ENCODE measurements at regions not wholly inside any gene's neighbourhood (a gene's known extent, or its start where the extent isn't known, plus 50 kb on each side); places are given as distances from the start of the nearest gene placed in this dataset.
"Not testable (repeated sequence)": the region's sequence is repeated elsewhere in the genome, so short reads cannot be mapped to it uniquely, and the experiment has no call there.

DNA sequence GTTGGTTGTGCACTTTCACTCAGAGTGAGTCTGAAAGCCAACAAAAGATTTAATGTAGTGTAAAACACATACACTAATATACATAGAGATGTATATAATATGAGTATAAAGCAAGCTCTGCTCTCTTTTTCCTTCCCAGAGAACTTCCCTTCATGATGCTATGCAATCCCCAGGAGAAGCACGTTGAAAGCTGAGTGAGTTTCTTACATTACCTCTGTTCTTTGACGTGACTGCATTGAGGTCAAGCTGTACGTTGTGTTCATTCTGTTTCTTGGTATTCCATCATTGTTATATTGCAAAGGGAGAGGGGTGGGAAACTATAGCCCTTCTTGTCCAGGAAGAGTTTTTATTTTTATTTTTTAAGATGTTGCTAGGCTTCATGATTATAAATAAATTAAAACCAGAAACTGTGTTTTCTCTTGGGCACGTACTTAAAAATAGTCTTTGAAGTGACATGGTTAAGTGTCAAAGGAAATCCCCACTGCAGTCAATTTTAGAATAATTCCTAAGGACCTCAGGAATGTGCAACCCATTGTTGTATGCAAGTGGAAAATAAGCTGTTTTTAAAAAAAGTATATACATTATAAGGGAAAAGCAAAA, 651.0 kb downstream of the CD109 start:
- Mint-ChIP-seq H3K27ac (no peak overlapping the region), H3K4me3 (no peak overlapping the region), H3K9me3 (no peaks in the 10 kb centered on the region), H3K27me3 (no peaks in the 10 kb centered on the region), H3K4me1 (no peaks in the 10 kb centered on the region)
- no peak for ATAC-seq
- no peak for DNase-seq

DNA sequence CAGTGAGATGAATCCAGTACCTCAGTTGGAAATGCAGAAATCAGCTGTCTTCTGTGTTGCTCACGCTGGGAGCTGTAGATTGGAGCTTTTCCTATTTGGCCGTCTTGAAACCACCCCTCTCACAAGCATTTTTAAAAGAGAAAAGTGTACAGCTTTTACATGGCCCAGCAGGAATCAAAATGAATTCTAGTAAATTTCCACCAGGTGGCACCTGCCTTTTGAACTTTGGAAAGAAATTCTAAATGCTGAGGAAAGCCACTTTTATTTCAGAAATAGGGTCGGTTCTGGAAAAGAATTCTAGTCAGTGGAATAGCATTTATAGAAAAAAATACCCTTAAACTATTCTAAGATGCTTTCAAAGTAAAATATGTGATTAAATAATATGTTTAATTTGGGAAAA, 647.8 kb downstream of the CD109 start:
- ATAC-seq (no peak), DNase-seq (no peak)
- H3K4me1 Mint-ChIP-seq: no peaks in the 10 kb centered on the region
- H3K27ac Mint-ChIP-seq: no peak overlapping the region
- no peaks in the 10 kb centered on the region for H3K27me3 Mint-ChIP-seq
- no peak overlapping the region for H3K4me3 Mint-ChIP-seq
- H3K9me3 Mint-ChIP-seq: peaks cover 0 to 7% of the 10 kb centered on the region in 2 donors

DNA sequence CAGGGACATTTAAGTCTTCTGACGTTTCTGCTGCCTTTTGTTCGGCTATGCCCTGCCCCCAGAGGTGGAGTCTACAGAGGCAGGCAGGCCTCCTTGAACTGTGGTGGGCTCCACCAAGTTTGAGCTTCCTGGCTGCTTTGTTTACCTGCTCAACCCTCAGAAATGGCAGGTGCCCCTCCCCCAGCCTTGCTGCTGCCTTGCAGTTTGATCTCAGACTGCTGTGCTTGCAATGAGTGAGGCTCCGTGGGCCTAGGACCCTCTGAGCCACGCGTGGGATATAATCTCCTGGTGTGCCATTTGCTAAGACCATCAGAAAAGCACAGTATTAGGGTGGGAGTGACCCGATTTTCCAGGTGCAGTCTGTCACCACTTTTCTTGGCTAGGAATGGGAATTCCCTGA, 647.3 kb downstream of the CD109 start:
- DNase-seq, H3K4me3 Mint-ChIP-seq, H3K9me3 Mint-ChIP-seq, H3K4me1 Mint-ChIP-seq, H3K27ac Mint-ChIP-seq, H3K27me3 Mint-ChIP-seq, ATAC-seq: not testable (repeated sequence)

DNA sequence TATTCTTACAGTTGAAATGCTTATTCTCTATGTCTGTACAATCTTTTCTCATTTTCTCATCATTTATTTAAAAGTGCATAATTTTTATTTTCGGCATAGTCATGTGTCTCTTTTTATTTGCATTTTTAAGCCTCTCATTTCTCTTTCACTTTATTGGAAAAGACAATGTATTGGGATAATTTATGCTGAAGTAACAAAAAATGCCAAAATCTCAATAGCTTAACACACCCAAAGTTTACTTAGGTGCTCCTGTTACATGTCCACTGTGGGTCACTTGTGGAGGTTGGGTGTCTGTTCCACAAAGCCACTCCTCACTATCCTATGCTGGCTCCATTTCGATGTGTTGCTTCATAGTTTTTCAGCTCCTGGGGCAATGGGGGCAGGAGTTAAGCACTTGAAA, 638.7 kb downstream of the CD109 start:
- DNase-seq: no peak
- no peak for ATAC-seq
- Mint-ChIP-seq H3K9me3 (peaks cover 0 to 9% of the 10 kb centered on the region in 2 donors), H3K27me3 (no peaks in the 10 kb centered on the region), H3K27ac (no peak overlapping the region), H3K4me1 (no peaks in the 10 kb centered on the region), H3K4me3 (no peak overlapping the region)

DNA sequence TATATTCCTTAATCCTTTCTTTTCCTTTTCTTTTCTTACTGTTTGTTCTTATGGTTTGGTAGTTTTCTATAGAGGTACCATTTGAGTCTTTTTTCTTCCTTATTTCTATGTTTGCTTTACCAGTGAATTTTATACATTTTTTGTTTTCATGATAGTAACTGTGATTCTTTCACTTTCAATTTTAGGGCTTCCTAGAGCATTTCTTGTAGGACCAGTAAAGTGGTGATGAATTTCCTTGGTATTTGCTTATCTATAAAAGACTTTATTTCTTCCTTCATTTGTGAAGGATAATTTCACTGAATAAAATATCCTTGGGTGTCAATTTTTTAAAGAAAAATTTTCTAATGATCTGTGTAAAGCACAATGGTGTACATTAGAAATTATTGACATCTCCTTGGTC, 637.4 kb downstream of the CD109 start:
- H3K4me1 Mint-ChIP-seq: no peaks in the 10 kb centered on the region
- DNase-seq (no peak), ATAC-seq (no peak)
- no peaks in the 10 kb centered on the region for H3K27me3 Mint-ChIP-seq
- no peak overlapping the region for H3K4me3 Mint-ChIP-seq
- peaks cover 0 to 9% of the 10 kb centered on the region in 2 donors for H3K9me3 Mint-ChIP-seq
- H3K27ac Mint-ChIP-seq: no peak overlapping the region

DNA sequence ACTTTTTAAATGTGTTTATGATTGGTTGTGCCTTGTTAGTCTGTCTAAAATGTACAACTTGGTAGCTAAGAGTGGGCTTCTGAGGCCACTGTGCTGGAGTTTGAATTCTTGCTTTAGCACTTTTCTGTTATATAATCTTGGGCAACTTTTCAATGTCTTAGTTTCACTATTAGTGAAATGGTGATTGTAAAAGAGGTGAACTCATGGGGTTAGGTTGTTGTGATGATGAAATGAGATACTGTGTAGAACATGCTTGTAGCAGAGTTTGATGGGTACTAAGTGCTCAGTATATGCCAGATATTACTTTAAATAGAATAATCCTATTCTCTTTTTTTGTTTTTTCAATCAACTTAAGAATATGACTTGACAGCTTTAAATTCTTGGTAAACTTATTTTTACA, 624.7 kb downstream of the CD109 start:
- H3K9me3 Mint-ChIP-seq: peaks cover 6 to 7% of the 10 kb centered on the region in 2 donors
- no peak overlapping the region for H3K4me3 Mint-ChIP-seq
- DNase-seq: no peak
- H3K27ac Mint-ChIP-seq: no peak overlapping the region
- no peaks in the 10 kb centered on the region for H3K4me1 Mint-ChIP-seq
- H3K27me3 Mint-ChIP-seq: no peaks in the 10 kb centered on the region
- ATAC-seq: no peak

DNA sequence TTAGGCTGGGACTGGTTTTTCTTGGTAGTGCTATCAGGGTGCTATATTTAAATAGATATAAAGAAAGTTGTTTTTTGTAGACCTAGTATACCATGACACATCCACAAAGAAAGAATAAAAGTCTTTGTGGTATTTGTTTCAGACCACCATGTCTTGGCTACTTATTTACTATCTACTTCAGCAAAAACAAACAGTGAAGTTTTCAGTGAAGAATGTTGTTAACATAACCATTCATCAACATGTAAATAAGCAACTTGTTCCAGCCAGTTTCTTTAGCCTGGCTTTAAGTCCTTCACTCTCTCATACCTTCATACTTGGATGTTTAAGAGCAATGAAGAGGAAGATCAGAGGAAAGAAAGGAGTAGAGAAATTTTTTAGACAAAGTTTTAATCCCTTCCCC, 624.1 kb downstream of the CD109 start:
- DNase-seq (no peak), ATAC-seq (no peak)
- Mint-ChIP-seq H3K27me3 (no peaks in the 10 kb centered on the region), H3K4me1 (no peaks in the 10 kb centered on the region), H3K4me3 (no peak overlapping the region), H3K27ac (no peak overlapping the region), H3K9me3 (peaks cover 6 to 7% of the 10 kb centered on the region in 2 donors)

DNA sequence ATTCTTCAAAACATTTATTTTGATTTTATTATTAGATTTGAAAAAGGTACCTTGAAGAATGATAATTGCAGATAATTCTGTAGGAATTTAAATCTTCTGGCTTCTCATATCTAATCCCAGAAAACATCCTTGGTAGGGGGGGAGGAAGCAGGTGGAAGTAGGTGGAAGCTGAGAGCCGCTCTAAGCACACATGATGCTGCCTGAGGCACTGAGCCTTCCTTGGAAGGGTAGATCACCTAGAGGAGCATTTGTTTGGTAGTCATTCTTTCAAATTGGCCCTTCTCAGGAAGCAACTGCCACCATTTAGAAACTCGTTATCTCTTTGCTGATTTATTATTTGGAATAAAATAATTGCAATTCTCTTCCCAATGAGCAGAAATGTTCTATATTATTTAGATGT, 623.3 kb downstream of the CD109 start:
- DNase-seq: no peak
- no peaks in the 10 kb centered on the region for H3K4me1 Mint-ChIP-seq
- H3K9me3 Mint-ChIP-seq: peaks cover 7 to 11% of the 10 kb centered on the region in 2 donors

DNA sequence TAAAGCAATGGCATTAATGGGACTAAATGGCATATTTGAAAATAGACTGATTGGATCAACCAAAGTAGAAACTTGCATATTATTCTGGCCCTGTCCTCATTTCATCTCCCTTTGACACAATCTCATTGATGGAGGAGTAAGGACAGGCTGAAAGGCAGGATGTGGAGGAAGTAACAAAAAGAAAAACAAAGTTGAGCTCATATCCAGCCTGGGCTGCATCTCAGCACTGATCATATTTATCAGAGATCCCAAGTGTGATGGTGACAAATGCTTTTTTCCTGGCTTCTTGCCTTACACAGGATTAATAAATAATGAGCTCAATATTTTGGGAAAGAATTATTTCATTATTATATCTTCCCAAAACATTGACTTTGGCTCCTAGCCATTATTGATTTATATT, 622.7 kb downstream of the CD109 start:
- peaks cover 7 to 11% of the 10 kb centered on the region in 2 donors for H3K9me3 Mint-ChIP-seq
- ATAC-seq (no peak), DNase-seq (no peak)
- H3K27me3 Mint-ChIP-seq: no peaks in the 10 kb centered on the region
- no peak overlapping the region for H3K4me3 Mint-ChIP-seq
- H3K4me1 Mint-ChIP-seq: no peaks in the 10 kb centered on the region
- H3K27ac Mint-ChIP-seq: no peak overlapping the region

More for the DNA sequence above, 623.3 kb downstream of the CD109 start:
- H3K4me3 Mint-ChIP-seq: no peak overlapping the region
- no peak overlapping the region for H3K27ac Mint-ChIP-seq
- no peak for ATAC-seq
- H3K27me3 Mint-ChIP-seq: no peaks in the 10 kb centered on the region

DNA sequence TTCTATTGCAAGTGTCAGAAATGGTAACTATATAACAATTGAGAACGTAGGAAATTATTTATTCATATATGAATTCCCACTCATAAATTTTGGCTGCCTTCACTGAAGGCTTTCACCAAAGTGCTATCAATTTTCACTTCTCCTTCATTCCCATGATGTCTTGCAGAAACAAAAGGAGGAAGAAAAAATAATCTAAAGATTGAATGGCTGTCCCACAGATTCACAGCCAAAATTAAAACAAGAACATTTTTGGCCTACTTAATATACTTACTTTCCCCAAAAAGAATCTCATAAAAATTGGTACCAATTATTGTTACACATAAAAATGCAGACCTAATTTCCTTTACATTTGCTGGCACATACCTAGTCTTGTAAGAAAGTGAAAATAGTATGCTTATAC, 616.1 kb downstream of the CD109 start:
- ATAC-seq (no peak), DNase-seq (no peak)
- H3K9me3 Mint-ChIP-seq: peaks cover 5 to 10% of the 10 kb centered on the region in 2 donors
- no peak overlapping the region for H3K4me3 Mint-ChIP-seq
- no peaks in the 10 kb centered on the region for H3K27me3 Mint-ChIP-seq
- no peaks in the 10 kb centered on the region for H3K4me1 Mint-ChIP-seq
- no peak overlapping the region for H3K27ac Mint-ChIP-seq

DNA sequence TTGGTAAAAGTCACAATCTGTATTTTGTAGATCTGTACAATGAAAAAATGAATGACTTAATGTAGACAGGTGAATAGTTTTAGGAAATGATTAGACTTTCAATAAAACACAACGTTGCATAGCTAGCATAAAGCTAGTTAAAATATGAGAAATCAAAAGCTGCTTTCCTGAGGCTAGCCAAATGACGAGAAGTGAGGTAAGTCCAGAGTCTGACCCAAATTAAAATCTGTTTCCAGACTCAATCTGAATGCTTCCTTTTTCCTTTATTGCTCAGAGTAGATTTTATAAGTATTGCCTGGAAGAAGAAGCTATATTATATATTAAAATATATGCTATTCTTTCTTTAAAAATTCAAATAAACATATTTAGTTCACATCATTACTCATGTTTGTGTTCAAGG, 615.4 kb downstream of the CD109 start:
- H3K27me3 Mint-ChIP-seq: no peaks in the 10 kb centered on the region
- H3K4me1 Mint-ChIP-seq: no peaks in the 10 kb centered on the region
- H3K4me3 Mint-ChIP-seq: no peak overlapping the region
- ATAC-seq (no peak), DNase-seq (no peak)
- no peak overlapping the region for H3K27ac Mint-ChIP-seq
- H3K9me3 Mint-ChIP-seq: peaks cover 0 to 5% of the 10 kb centered on the region in 2 donors

DNA sequence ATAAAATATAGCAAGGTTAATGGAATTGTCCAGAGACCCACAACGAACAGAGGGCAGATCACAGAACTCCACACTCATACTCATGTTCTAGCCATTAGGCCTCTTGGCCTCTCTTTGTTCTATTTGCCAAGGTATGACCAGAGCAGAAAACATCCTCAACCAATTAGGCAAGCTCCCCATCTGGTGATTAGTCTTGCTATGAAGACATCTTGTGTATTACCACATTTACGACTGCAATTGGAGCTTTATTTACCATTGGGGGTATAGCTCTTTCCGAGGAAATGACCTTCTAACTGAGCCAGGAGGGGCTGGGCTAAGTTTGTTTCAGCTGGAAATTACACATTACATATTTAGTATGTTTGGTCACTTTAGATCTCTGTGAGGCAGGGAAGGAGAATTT, 593.9 kb downstream of the CD109 start:
- H3K4me3 Mint-ChIP-seq: no peak overlapping the region
- no peak overlapping the region for H3K27ac Mint-ChIP-seq
- DNase-seq (no peak), ATAC-seq (no peak)
- no peaks in the 10 kb centered on the region for H3K27me3 Mint-ChIP-seq
- H3K4me1 Mint-ChIP-seq: no peaks in the 10 kb centered on the region
- peaks cover 0 to 7% of the 10 kb centered on the region in 2 donors for H3K9me3 Mint-ChIP-seq

DNA sequence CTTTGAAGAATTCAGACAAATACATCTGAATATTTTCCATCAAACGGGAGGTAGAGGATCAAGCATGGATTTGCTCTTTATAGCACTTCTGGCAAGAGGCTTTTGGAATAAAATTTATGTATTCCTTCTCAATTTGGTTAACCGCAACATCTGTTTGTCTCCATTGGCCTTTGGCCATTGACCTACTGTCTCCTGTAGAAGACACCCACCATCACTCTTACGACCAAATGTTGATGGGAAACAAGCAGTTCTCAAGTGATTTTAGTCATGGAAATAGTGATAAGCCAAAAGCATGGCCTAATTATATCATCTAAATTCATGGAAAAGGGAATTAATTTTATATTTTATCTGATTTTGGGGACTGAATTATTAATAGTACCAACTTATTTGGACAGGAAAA, 591.9 kb downstream of the CD109 start:
- DNase-seq: no peak
- H3K27me3 Mint-ChIP-seq: no peaks in the 10 kb centered on the region
- H3K4me1 Mint-ChIP-seq: no peaks in the 10 kb centered on the region

DNA sequence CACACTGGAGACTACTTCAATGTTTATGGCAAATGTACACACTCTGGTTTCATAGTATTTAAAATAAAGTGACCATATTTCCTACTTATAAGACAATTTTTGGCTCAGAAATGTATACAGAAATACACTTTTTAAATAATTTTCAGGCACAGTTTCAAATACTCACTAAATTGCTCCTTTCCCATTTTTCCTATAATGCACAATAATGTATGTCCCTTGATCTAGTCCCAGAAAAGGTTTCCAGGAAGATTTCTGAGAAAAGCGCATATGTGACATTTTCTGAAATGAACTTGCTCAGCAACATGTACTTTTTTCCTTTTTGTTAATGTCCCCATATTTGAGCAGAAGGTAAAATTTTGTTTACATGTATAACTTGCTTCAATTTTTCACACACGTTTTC, 591.4 kb downstream of the CD109 start:
- ATAC-seq (no peak), DNase-seq (no peak)
- Mint-ChIP-seq H3K9me3 (peaks cover 0 to 10% of the 10 kb centered on the region in 2 donors), H3K27ac (no peak overlapping the region), H3K4me3 (no peak overlapping the region), H3K4me1 (no peaks in the 10 kb centered on the region), H3K27me3 (no peaks in the 10 kb centered on the region)

More for the DNA sequence above, 591.9 kb downstream of the CD109 start:
- Mint-ChIP-seq H3K27ac (no peak overlapping the region), H3K4me3 (no peak overlapping the region), H3K9me3 (peaks cover 0 to 7% of the 10 kb centered on the region in 2 donors)
- ATAC-seq: no peak

DNA sequence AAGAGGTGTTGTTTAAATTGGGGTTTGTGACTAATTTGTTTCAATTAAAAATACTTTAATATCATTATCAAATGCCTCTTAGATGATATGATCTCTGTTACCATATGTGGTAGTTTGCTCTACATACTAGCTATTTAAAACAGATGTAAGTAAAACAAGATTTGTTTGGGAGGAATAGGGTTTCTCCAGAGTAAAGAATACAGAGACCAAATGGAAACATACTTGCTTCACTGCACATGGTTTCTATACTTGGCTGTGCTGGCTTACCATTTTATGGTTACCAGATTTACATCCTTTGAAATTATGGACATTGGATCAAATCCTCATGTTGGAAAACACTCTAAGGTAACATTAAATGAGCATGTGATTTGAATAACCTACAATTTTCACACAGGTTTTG, 588.3 kb downstream of the CD109 start:
- no peak for DNase-seq
- no peak overlapping the region for H3K4me3 Mint-ChIP-seq
- peaks cover 4 to 29% of the 10 kb centered on the region in 2 donors for H3K9me3 Mint-ChIP-seq
- H3K27me3 Mint-ChIP-seq: no peaks in the 10 kb centered on the region
- H3K27ac Mint-ChIP-seq: no peak overlapping the region
- H3K4me1 Mint-ChIP-seq: no peaks in the 10 kb centered on the region
- ATAC-seq: no peak

DNA sequence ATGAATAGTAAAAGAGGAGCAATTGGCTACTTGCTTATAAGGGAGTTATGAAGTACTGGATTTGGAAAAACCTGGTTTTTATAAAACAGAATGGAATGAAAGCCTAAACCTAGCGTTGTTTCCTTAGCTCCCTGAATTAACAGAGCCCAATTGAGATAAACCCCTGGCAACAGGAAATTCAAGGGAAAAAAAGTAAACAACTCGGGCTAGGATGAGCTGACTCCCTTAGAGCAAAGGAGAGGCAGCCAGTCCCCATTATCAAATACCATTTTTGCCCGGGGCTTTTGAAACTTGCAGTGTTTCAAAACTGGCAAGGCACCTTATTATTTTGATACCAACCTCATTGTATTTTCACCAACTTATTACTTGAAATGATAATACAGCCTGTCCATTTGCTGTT, 587.5 kb downstream of the CD109 start:
- ATAC-seq (no peak), DNase-seq (no peak)
- H3K27me3 Mint-ChIP-seq: no peaks in the 10 kb centered on the region
- H3K9me3 Mint-ChIP-seq: peaks cover 4 to 29% of the 10 kb centered on the region in 2 donors
- no peak overlapping the region for H3K4me3 Mint-ChIP-seq
- H3K27ac Mint-ChIP-seq: no peak overlapping the region
- no peaks in the 10 kb centered on the region for H3K4me1 Mint-ChIP-seq

DNA sequence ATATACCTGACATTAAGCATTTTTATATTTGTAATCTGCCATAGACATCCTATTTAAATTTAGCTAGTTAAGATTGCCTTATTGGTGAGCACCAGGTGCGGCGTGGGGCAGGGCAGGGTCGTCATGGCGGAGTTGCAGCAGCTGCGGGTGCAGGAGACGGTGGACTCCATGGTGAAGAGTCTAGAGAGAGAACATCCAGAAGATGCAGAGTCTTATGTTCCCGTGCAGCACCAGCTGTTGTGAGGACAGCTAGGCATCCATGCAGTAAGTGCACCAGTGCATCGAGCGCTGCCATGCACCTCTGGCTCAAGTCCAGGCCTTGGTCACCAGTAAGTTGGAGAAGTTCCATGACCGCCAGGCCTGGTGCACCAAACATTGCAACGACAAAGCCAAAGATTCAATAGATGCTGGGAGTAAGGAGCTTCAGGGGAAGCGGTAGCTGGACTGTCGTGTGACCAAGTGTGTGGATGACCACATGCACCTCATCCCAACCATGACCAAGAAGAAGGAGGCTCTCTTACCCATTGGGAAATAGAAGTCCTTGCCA, 586.2 kb downstream of the CD109 start:
- no peak overlapping the region for H3K27ac Mint-ChIP-seq
- no peak overlapping the region for H3K4me3 Mint-ChIP-seq
- DNase-seq (no peak), ATAC-seq (no peak)
- no peaks in the 10 kb centered on the region for H3K27me3 Mint-ChIP-seq
- no peaks in the 10 kb centered on the region for H3K4me1 Mint-ChIP-seq
- peaks cover 4 to 29% of the 10 kb centered on the region in 2 donors for H3K9me3 Mint-ChIP-seq

All from stimulated activated naive CD8-positive, alpha-beta T cell treated with anti-CD3 and anti-CD28 coated beads, Interleukin-15, amount 100 ng/mL, for 72 hours (primary cell).